ENCODE measurements at regions not wholly inside any gene's neighbourhood (a gene's known extent, or its start where the extent isn't known, plus 50 kb on each side); places are given as distances from the start of the nearest gene placed in this dataset.

GRCh38 chr6:141103246-141103645 lies 1029.5 kb upstream of the GJE1 start:
- TF ChIP-seq NBN (IDR thresholded peaks at IDR 0.05; ENCODE audit: low read depth) = no peak
- TF ChIP-seq NR1H2 (CRISPR knock-in tag; IDR thresholded peaks at IDR 0.05) = no peak
- no peak for TF ChIP-seq DPF2 (IDR thresholded peaks at IDR 0.05)
- no peak for TF ChIP-seq ZNF23 (CRISPR knock-in tag; IDR thresholded peaks at IDR 0.05)
- TF ChIP-seq HDAC2 (IDR thresholded peaks at IDR 0.05) = no peak
- no peak for TF ChIP-seq GATA2 (CRISPR knock-in tag; IDR thresholded peaks at IDR 0.05)
- no peak for TF ChIP-seq CTCF (IDR thresholded peaks at IDR 0.05 in 2 of 3, conservative IDR thresholded peaks at IDR 0.05 in 1 of 3; ENCODE audit: insufficient read depth in 2 of 3, low read depth in 1 of 3, low read length in 3 of 3)
- TF ChIP-seq SP1 (CRISPR knock-in tag; IDR thresholded peaks at IDR 0.05) = no peak
- no peak for TF ChIP-seq PATZ1 (CRISPR knock-in tag; IDR thresholded peaks at IDR 0.05; ENCODE audit: borderline replicate concordance)
- TF ChIP-seq POLR2A (conservative IDR thresholded peaks at IDR 0.05) = no peak
- no peak for TF ChIP-seq ZBTB33 (CRISPR knock-in tag; IDR thresholded peaks at IDR 0.05)
- no peak for TF ChIP-seq TFAP4 (CRISPR knock-in tag; IDR thresholded peaks at IDR 0.05; ENCODE audit: borderline replicate concordance)

All from K562 (cell line).